Lower lobe of right lung (tissue), 2 donors: ENCODE measurements at regions not wholly inside any gene's neighbourhood (a gene's known extent, or its start where the extent isn't known, plus 50 kb on each side); places are given as distances from the start of the nearest gene placed in this dataset.

ENCODE experiments used
- ATAC-seq, 2 donors: fragments of 200-7000 bp; cut with Tn5 transposase; one replicate each; pipeline ENCODE4 v1.9.1; 2020 to 2022; ENCODE audit warnings: mild to moderate bottlenecking in 2 of 2, moderate library complexity in 2 of 2
- DNase-seq: peaks from one replicate; pipeline ENCODE4 v3.0.0-alpha.2; 2020
- H3K27ac ChIP-seq: fragments of 200-600 bp; one replicate; pipeline ENCODE4 v1.8.0; 2022
- H3K27me3 ChIP-seq: fragments of 200-600 bp; one replicate; pipeline ENCODE4 v1.8.0; 2022; ENCODE audit warnings: low read depth
- H3K36me3 ChIP-seq: fragments of 200-600 bp; one replicate; pipeline ENCODE4 v1.8.0; 2022; ENCODE audit warnings: mild to moderate bottlenecking
- H3K4me1 ChIP-seq: fragments of 200-600 bp; one replicate; pipeline ENCODE4 v1.8.0; 2022
- H3K4me3 ChIP-seq: fragments of 200-600 bp; one replicate; pipeline ENCODE4 v1.8.0; 2022; ENCODE audit warnings: mild to moderate bottlenecking
- H3K9me3 ChIP-seq: fragments of 200-600 bp; one replicate; pipeline ENCODE4 v1.8.0; 2022
- intact Hi-C: fragments of 100-400 bp; cut with DNase I; formaldehyde crosslinking; loops from one replicate; pipeline ENCODE4 v1.11.0; 2022
- TF ChIP-seq, protein P1 (sequence below): fragments of 200-600 bp; IDR thresholded peaks from one replicate; pipeline ENCODE4 v1.8.0; 2022; ENCODE audit warnings: antibody characterized with exemption, mild to moderate bottlenecking
- donor health status: DM: no; HTN: yes; CAD: no; lungs with severe emphysema.

DNA sequence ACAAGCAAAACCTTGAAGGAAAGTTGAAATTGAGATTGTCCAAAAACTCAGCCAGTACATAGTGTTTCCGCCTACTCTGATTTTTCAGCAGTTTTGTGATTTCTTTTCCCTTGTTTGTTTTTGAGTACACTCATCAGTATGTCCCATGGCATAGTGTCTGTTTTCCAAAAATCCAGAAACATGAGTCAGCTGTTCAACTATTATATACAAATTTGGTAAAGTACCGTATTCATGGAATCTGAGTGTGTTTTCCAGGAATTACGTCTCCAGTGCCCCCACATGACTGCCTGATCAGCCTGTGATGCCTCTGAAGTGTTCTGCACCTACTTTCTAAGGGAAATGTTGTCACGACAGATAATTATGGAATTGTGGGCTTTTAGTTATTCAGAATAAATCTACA lies 186.8 kb downstream of the LTN1 start:
- TF ChIP-seq, protein P1, sequence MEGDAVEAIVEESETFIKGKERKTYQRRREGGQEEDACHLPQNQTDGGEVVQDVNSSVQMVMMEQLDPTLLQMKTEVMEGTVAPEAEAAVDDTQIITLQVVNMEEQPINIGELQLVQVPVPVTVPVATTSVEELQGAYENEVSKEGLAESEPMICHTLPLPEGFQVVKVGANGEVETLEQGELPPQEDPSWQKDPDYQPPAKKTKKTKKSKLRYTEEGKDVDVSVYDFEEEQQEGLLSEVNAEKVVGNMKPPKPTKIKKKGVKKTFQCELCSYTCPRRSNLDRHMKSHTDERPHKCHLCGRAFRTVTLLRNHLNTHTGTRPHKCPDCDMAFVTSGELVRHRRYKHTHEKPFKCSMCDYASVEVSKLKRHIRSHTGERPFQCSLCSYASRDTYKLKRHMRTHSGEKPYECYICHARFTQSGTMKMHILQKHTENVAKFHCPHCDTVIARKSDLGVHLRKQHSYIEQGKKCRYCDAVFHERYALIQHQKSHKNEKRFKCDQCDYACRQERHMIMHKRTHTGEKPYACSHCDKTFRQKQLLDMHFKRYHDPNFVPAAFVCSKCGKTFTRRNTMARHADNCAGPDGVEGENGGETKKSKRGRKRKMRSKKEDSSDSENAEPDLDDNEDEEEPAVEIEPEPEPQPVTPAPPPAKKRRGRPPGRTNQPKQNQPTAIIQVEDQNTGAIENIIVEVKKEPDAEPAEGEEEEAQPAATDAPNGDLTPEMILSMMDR, result no peak
- no peaks in the 10 kb centered on the region for H3K4me1 ChIP-seq
- H3K4me3 ChIP-seq, result no peak overlapping the region
- no peak overlapping the region for H3K27ac ChIP-seq
- no peaks in the 10 kb centered on the region for H3K27me3 ChIP-seq
- intact Hi-C loops, result no loop called here
- H3K36me3 ChIP-seq, result no peaks in the 10 kb centered on the region
- no peaks in the 10 kb centered on the region for H3K9me3 ChIP-seq
- DNase-seq, result no peak
- ATAC-seq, result peak; percentile 37 to 66

DNA sequence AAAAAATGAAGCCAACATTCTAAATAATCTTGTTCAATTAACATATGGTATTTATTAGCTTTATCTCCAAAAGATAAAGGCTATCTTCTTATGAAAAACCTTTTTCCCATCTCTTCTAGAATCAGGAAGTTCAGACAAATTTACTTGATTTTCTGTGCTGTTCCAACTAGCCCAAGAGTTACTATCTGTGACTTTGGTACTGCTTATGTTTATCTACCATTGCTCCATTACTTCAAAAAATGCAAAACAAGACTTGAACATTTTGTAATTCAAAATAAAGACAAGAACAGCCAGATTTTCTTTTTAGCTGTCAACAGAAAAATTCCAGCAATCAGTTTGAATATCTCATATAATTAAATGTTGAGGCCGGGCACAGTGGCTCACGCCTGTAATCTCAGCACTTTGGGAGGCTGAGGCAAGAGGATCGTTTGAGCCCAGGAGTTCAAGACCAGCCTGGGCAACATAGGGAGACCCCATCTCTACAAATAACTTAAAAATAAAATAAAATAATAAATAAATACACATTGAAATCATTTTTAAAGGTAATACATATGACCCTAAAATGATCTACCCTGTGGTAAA lies 188.5 kb downstream of the LTN1 start:
- intact Hi-C loops, result no loop called here
- Histone ChIP-seq H3K4me3 (no peak overlapping the region), H3K9me3 (no peaks in the 10 kb centered on the region), H3K4me1 (no peaks in the 10 kb centered on the region), H3K27me3 (no peaks in the 10 kb centered on the region), H3K36me3 (no peaks in the 10 kb centered on the region), H3K27ac (peak overlapping the region; percentile 22)
- TF ChIP-seq, protein P1, result no peak
- ATAC-seq, result no peak
- no peak for DNase-seq

DNA sequence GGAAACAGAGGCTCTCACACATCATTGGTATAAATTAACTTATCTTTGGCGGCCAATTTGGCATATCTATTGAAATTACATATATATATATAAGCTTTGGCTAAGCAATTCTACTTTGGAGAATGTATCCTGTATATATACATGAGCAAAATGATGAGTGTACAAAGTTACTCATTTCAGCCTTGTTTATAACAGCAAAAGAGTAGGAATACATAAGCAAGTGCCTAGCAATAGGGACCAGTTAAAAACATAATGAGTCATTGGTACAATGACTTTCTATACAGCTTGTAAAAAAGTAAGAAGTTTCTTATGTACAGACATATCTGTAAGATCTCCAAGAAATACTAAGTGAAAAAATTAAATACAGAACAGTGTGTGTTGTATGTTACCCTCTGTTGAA lies 190.8 kb downstream of the LTN1 start:
- TF ChIP-seq, protein P1, result no peak
- Histone ChIP-seq H3K4me3 (no peak overlapping the region), H3K27ac (no peak overlapping the region), H3K27me3 (no peaks in the 10 kb centered on the region), H3K4me1 (no peaks in the 10 kb centered on the region), H3K9me3 (no peaks in the 10 kb centered on the region), H3K36me3 (no peaks in the 10 kb centered on the region)
- intact Hi-C loops, result no loop called here
- DNase-seq (no peak), ATAC-seq (no peak)

DNA sequence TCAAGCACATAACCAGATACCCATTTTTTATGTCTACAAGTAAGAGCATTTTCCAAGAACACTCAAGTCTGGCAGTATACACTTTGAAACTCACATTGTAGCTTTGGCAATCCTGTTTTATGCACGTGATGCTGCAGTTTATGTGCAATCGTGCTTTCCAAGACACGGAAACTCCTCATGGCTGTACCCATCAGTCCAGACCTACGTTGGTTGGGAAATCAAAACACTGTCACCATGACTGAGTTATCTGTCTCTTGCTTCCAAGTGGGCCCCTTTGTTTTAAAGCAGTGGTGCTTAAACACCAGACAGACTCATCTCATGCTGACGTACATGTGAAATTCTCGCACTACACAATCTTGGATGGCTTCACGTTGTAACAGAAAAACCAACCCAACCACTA lies 192.8 kb downstream of the LTN1 start:
- no peak overlapping the region for H3K4me3 ChIP-seq
- TF ChIP-seq, protein P1, result no peak
- H3K9me3 ChIP-seq, result no peaks in the 10 kb centered on the region
- H3K4me1 ChIP-seq, result no peaks in the 10 kb centered on the region
- no peak overlapping the region for H3K27ac ChIP-seq
- intact Hi-C loops, result no loop called here
- H3K36me3 ChIP-seq, result no peaks in the 10 kb centered on the region
- no peak for DNase-seq
- ATAC-seq, result no peak
- H3K27me3 ChIP-seq, result no peaks in the 10 kb centered on the region

DNA sequence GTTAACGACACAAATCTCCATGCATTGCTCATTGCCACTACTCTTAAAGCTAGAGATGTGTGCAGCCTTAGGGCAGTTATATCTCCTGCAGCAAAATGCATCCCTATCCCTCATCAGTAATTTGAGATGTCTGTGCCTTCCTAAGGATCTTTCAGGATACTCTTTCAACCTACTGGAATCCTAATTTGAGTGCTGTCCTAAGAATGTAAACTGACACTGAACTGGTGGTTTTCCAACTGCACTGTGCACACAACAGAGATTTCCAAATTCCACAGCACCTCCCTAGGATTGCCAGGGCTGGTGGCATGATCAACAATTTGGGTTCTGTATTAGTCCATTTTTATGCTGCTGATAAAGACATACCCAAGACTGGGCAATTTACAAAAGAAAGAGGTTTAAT lies 193.9 kb downstream of the LTN1 start:
- no peaks in the 10 kb centered on the region for H3K4me1 ChIP-seq
- H3K4me3 ChIP-seq, result no peak overlapping the region
- intact Hi-C loops, result no loop called here
- no peak overlapping the region for H3K27ac ChIP-seq
- H3K9me3 ChIP-seq, result no peaks in the 10 kb centered on the region
- H3K36me3 ChIP-seq, result no peaks in the 10 kb centered on the region
- ATAC-seq (no peak), DNase-seq (no peak)
- H3K27me3 ChIP-seq, result no peaks in the 10 kb centered on the region
- TF ChIP-seq, protein P1, result no peak

DNA sequence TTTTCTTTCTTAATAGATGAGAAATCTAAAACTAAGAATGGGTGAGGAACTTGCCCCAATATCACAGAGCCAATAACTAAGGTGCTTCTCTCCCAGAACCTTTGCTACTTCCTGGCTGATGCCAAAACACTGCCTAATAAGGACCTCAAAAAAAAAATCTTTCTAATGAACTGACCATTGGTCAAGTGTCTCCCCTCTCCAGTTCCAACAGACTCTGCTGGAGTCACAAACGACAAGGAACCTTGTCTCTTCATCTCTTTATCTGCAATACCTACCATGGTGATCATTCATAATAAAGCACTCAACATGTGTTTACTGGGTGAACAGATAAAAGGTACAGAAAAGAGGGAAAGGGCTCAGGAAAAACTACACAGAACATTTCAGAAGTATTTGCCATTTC lies 197.4 kb downstream of the LTN1 start:
- ATAC-seq (no peak), DNase-seq (no peak)
- Histone ChIP-seq H3K9me3 (no peaks in the 10 kb centered on the region), H3K4me1 (peaks cover 4% of the 10 kb centered on the region), H3K4me3 (no peak overlapping the region), H3K36me3 (no peaks in the 10 kb centered on the region), H3K27me3 (no peaks in the 10 kb centered on the region), H3K27ac (no peak overlapping the region)
- intact Hi-C loops, result no loop called here
- TF ChIP-seq, protein P1, result no peak
